Adrenal gland (tissue), 5 donors: ENCODE measurements at regions not wholly inside any gene's neighbourhood (a gene's known extent, or its start where the extent isn't known, plus 50 kb on each side); places are given as distances from the start of the nearest gene placed in this dataset.

Experiments used
- POLR2A ChIP-seq, 2 donors: fragments of 450-650 bp; IDR thresholded peaks; one replicate each; pipeline ENCODE4 v1.6.1; 2017; ENCODE audit warnings: antibody characterized with exemption in 2 of 2, mild to moderate bottlenecking in 2 of 2, moderate library complexity in 1 of 2
- TF ChIP-seq, protein P1 (sequence below), 6 experiments: fragments of 450-650 bp in 4 of 6; fragments of 200-600 bp in 2 of 6; sonication (generic) in 1 of 6; IDR thresholded peaks; 1 replicate in 5 of 6; 2 replicates in 1 of 6; pipeline versions ENCODE4 v1.5.1 to v1.8.0; 2016 to 2021; ENCODE audit warnings: antibody characterized with exemption in 6 of 6, mild to moderate bottlenecking in 2 of 6, moderate library complexity in 1 of 6
- donor health status: DM: no; HTN: no; CAD: no.

DNA sequence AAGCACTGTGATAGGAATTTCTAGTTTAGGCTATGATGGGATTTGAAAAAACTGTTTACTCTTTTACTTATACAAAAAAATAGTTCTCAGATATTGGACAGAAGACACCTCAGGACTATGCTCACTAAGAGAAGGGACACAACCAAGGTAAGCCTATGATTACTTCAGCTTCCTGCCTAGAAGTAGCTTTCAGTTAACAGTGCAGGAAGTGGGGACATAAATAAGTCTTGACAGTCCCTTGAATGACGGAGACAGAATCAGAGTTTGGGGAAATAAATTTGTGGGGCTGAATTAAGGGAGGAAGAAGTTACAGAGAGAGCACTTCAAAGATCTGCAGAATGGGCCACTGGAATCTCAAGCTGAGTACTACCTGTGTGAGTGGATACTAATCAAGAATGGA, 53.8 kb upstream of the OLFM3 start:
- no peak for TF ChIP-seq POLR2A (IDR thresholded peaks at IDR 0.05)
- TF ChIP-seq, protein P1, sequence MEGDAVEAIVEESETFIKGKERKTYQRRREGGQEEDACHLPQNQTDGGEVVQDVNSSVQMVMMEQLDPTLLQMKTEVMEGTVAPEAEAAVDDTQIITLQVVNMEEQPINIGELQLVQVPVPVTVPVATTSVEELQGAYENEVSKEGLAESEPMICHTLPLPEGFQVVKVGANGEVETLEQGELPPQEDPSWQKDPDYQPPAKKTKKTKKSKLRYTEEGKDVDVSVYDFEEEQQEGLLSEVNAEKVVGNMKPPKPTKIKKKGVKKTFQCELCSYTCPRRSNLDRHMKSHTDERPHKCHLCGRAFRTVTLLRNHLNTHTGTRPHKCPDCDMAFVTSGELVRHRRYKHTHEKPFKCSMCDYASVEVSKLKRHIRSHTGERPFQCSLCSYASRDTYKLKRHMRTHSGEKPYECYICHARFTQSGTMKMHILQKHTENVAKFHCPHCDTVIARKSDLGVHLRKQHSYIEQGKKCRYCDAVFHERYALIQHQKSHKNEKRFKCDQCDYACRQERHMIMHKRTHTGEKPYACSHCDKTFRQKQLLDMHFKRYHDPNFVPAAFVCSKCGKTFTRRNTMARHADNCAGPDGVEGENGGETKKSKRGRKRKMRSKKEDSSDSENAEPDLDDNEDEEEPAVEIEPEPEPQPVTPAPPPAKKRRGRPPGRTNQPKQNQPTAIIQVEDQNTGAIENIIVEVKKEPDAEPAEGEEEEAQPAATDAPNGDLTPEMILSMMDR (IDR thresholded peaks at IDR 0.05): no peak
